Heart left ventricle (tissue), 13 donors: ENCODE measurements at regions not wholly inside any gene's neighbourhood (a gene's known extent, or its start where the extent isn't known, plus 50 kb on each side); places are given as distances from the start of the nearest gene placed in this dataset.

Experiments used
- POLR2A ChIP-seq, 2 donors: fragments of 450-650 bp; IDR thresholded peaks; one replicate each; pipeline ENCODE4 v1.6.1; 2017; ENCODE audit warnings: antibody characterized with exemption in 2 of 2, mild to moderate bottlenecking in 2 of 2, moderate library complexity in 2 of 2
- TF ChIP-seq, protein P1 (sequence below), 12 donors: fragments of 200-600 bp; sonication (generic) in 4 of 12; IDR thresholded peaks; one replicate each; pipeline versions ENCODE4 v1.5.0 to v1.8.0; 2018 to 2022; ENCODE audit warnings: antibody characterized with exemption in 12 of 12, mild to moderate bottlenecking in 5 of 12
- donor health status: ischemic (EF 13 %, LVEDD 7.1; RV severe dilation, severe dysfunction).
- donor health status: DM: no; HTN: yes; CAD: no.
- donor health status: DM: no; HTN: no; CAD: no.
- donor health status: ischemic (EF 25% LVEDD 6.9; RV normal size, moderate dysfunction).
- donor health status: ischemic (EF 25% LVEDD 5.7; RV mildly dilated, moderate dysfunction).
- donor health status: ischemic (EF 35%, LVEDD 5.7; RV mildly dilated, moderate dysfunction).
- donor health status: nonischemic (EF 11% LVEDD 7.7; RV severe dilation, severe dysfunction).
- donor health status: DM: yes; HTN: yes; CAD: no.
- donor health status: PGD.
- donor health status: ischemic (EF 29% LVEDD 5.4; RV normal size, mild dysfunction).
- donor health status: nonischemic (EF 23%, LVEDD 6.1; RV moderate dilation, normal function).

DNA sequence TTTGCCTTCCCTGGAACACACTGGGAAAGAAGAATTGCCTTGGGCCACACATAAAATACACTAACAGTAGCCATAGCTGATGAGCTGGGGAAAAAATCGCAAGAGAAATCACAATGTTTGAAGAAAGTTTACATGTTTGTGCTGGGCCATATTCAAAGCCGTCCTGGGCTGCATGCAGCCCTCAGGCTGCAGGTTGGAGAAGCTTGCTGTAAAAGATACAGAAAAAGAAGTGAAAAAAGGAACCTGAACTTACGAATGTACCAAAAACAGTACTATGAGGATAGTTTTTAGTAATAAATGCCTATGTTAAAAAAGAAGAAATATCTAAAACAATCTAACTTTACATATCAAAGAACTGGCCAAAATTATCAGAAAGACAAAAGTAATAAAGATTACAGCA, 82.1 kb downstream of the UGT2B28 start:
- TF ChIP-seq, protein P1, sequence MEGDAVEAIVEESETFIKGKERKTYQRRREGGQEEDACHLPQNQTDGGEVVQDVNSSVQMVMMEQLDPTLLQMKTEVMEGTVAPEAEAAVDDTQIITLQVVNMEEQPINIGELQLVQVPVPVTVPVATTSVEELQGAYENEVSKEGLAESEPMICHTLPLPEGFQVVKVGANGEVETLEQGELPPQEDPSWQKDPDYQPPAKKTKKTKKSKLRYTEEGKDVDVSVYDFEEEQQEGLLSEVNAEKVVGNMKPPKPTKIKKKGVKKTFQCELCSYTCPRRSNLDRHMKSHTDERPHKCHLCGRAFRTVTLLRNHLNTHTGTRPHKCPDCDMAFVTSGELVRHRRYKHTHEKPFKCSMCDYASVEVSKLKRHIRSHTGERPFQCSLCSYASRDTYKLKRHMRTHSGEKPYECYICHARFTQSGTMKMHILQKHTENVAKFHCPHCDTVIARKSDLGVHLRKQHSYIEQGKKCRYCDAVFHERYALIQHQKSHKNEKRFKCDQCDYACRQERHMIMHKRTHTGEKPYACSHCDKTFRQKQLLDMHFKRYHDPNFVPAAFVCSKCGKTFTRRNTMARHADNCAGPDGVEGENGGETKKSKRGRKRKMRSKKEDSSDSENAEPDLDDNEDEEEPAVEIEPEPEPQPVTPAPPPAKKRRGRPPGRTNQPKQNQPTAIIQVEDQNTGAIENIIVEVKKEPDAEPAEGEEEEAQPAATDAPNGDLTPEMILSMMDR (IDR thresholded peaks at IDR 0.05) = no peak
- TF ChIP-seq POLR2A (IDR thresholded peaks at IDR 0.05) = no peak
